C4-2B (cell line): ENCODE measurements at regions not wholly inside any gene's neighbourhood (a gene's known extent, or its start where the extent isn't known, plus 50 kb on each side); places are given as distances from the start of the nearest gene placed in this dataset.

Experiments used
- H3K27ac ChIP-seq: fragments of 450-650 bp; 2 replicates; pipeline ENCODE4 v1.5.1; 2017
- ZFX ChIP-seq: fragments of 450-650 bp; IDR thresholded peaks from 2 replicates; pipeline ENCODE4 v1.6.1; 2017
- TF ChIP-seq, protein P1 (sequence below): fragments of 450-650 bp; conservative IDR thresholded peaks from 2 replicates; pipeline ENCODE4 v1.5.1; 2017; ENCODE audit warnings: mild to moderate bottlenecking

DNA sequence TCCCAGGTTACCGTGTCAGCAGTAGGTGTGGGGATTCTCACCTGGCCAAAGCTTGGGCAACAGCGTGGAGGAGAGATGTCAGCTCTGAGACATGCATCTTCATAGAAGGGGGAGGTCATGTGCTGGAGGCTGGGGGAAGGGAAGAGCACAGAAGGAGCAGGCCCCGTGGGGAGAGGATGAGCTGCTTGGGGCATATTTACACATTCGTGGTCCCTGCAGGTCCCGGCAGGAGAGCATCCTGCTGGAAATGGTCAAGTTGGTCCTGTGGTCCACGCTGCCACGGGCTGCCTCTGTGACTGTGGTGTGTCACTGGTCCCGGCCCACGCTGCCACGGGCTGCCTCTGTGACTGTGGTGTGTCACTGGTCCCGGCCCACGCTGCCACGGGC lies 195.1 kb upstream of the TWIST2 start:
- no peak overlapping the region for H3K27ac ChIP-seq
- no peak for TF ChIP-seq ZFX
- TF ChIP-seq, protein P1, sequence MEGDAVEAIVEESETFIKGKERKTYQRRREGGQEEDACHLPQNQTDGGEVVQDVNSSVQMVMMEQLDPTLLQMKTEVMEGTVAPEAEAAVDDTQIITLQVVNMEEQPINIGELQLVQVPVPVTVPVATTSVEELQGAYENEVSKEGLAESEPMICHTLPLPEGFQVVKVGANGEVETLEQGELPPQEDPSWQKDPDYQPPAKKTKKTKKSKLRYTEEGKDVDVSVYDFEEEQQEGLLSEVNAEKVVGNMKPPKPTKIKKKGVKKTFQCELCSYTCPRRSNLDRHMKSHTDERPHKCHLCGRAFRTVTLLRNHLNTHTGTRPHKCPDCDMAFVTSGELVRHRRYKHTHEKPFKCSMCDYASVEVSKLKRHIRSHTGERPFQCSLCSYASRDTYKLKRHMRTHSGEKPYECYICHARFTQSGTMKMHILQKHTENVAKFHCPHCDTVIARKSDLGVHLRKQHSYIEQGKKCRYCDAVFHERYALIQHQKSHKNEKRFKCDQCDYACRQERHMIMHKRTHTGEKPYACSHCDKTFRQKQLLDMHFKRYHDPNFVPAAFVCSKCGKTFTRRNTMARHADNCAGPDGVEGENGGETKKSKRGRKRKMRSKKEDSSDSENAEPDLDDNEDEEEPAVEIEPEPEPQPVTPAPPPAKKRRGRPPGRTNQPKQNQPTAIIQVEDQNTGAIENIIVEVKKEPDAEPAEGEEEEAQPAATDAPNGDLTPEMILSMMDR, result no peak

DNA sequence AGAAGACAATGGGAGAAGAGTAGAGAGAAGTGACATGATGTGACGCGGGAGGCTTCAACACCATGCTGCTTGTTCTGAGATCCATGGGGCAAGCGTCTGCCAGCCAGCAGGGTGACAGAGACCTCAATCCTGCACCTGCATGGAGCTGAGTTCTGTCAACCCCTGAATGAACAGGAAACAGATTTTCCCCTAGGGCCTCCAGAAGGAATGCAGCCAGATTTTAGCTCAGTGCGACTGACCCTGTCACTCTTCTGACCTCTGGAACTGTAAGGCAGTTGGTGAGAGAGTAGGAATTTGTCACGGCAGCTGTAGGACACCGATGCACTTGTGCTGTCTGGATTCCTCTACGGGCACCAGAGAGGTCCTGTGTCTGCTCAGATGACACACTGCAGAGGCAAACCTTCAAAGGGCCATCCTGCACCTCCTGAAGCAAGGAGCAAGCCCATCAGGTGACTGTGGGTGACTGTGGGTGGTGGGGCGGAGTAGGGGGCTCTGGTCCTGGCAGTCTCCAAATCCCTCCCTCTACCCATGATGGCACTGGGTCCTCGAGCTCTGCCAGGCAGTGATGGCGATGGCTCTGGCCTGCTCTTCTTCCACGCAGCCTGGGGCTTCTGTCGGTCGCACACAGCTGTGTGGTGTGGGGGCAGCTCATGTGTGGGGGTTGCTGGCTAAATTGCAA lies 194.3 kb upstream of the TWIST2 start:
- H3K27ac ChIP-seq, result no peak overlapping the region
- no peak for TF ChIP-seq ZFX
- TF ChIP-seq, protein P1, result no peak

DNA sequence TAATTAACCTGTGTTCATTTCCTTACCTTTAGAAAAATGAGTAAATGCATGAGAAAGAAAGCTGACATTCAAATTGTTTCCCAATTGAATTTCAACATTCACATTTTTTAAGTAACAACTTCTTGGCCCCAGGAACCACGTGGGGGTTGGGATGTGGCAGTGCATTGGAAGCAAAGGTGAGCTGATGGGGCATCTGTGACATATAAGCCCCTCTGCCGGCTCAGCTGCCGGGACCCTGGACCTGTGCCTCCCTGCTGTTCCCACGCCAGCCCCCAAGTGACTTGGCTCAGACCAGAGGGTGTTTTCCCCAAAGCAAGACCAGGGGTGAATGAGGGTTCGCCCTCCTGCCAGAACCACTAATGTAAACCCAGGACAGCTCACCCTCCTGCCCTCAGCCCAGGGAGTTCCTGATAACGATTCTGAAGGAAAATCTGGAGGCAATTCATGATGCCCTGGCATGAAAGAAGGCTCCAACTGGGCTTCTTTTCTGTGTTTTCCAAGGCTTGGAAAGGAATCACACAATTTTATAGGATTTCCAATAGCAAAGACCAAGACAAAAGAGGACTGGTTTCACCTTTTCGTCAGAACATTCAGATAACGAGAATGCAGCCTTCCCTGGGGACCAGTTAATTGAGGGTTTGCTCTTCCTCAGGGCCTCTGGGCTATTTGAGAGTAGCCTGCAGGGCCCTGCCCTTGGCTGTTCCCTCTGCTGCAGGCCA lies 193.2 kb upstream of the TWIST2 start:
- no peak overlapping the region for H3K27ac ChIP-seq
- TF ChIP-seq, protein P1, result no peak
- no peak for TF ChIP-seq ZFX

DNA sequence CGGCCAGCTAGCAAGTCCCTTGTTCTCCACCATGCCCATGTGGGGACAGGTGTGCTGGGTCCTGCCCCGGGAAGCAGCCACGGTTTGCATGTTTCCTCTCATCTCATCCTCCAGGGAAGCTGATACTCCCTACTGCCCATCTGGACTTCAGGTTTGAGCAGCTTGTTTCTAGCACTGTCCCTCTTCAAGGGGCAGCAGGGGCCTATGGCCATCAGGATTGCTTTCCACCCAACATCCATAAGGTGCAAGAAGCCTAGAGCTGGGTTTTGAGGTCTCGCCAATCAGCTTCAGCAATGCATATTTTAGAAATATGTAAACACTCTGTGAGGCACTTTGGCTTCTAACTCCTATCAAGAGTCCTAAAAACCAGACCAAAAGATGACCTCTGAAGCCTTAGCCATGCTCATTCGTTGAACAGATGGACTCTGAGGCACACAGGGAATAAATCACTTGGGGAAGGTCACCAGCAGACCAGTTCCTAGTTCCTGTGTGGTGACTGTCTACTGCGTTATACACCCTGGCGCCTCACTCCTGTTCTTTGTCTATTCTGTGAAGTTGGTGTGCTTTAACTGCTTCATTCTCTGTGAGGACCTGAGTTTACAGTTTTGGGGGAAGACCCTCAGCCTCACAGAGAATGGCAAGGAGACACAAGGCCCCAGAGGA lies 192.6 kb upstream of the TWIST2 start:
- no peak overlapping the region for H3K27ac ChIP-seq
- TF ChIP-seq, protein P1, result no peak
- no peak for TF ChIP-seq ZFX

DNA sequence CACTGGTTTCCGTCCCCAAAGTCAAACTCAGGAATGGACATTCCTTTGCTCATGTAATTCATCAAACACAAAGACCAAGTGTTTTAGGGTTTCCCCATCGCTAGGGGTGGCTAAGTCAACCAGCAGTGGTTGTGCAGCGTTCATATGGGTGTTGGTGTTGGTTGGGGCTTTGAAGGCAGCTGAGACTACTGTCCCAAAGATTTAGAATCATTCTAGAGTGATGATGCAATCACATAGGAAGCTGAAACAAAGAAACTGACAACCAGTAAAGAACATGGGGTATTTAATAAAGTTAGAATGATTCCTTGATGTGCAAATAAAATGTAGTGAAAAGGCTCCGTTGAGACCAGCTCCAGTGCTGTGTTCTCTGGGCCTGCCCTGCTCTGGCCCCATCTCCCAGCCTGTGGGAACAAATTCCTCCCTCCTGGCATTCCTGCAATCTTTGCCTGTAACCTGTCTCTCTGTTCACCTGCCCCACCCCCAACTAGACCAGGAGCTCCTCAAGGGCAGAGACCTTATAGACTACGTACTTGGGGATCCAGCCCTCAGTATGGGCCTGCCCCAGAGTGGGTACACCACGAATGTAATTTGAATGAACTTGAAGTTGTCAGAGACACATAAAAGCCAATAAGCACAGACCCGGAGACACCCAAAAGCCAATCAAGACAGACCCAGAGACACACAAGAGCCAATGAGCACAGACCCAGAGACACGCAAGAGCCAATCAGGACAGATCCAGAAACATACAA lies 191.7 kb upstream of the TWIST2 start:
- TF ChIP-seq, protein P1, result no peak
- no peak for TF ChIP-seq ZFX
- H3K27ac ChIP-seq, result no peak overlapping the region

DNA sequence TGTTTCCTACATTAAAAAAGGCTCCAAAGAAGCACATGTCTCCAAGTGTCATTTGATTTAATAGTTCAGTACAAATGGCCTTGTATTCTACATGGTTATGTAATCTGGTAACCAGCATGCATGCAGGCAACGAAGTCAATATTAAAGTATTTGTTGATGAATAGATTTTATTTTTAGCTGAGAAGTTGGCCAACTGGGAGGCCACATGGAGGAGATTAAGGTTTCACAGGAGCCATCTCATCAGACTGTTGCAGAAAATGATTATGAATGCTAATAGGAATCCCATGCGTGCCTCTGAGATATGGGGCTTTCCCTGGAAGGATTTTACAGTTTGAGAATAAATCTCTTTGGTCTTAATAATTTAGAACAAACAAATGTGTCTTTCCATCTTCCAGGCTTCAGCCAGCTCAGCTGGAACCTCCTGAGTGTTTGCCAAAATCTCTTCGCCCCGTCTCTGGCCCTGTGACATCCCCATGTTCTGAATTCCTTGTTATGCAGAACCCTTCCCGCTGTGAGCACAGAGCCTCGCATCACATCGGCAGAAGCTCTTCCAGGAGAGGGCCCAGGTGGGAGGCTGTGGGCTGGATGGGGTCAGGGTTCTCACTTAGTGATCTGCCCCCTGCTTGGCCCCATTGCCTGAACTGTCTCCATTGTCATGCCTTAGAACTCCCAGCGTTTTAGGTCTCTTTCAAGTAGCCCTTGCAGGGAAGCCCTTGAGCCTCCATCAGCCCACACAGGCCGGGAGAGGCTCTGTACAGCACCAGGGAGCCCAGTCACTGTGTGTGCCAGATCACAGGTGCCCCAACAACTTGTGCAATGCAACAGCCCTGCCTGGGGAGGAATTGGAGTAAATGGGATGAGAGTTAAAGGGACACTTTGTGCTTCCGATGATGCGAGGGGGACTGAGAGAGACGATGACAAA lies 190.5 kb upstream of the TWIST2 start:
- no peak overlapping the region for H3K27ac ChIP-seq
- TF ChIP-seq, protein P1, result no peak
- TF ChIP-seq ZFX, result no peak
